ENCODE measurements at regions not wholly inside any gene's neighbourhood (a gene's known extent, or its start where the extent isn't known, plus 50 kb on each side); places are given as distances from the start of the nearest gene placed in this dataset.
"Not testable (repeated sequence)": the region's sequence is repeated elsewhere in the genome, so short reads cannot be mapped to it uniquely, and the experiment has no call there.

- DNase-seq: no peak
Measured at GRCh38 chr20:60788070-60788469, 464.0 kb upstream of the CDH4 start.

- no peak for DNase-seq
Measured at GRCh38 chr20:60789399-60789798, 462.7 kb upstream of the CDH4 start.

- not testable (repeated sequence) for DNase-seq
Measured at GRCh38 chr20:60790339-60790738, 461.7 kb upstream of the CDH4 start.

GRCh38 chr20:60791823-60792222, 460.2 kb upstream of the CDH4 start:
- no peak for DNase-seq

- DNase-seq: no peak
Measured at GRCh38 chr20:60792941-60793340, 459.1 kb upstream of the CDH4 start.

GRCh38 chr20:60794674-60795073, 457.4 kb upstream of the CDH4 start:
- no peak for DNase-seq

- no peak for DNase-seq
Measured at GRCh38 chr20:60795651-60796050, 456.4 kb upstream of the CDH4 start.

- no peak for DNase-seq
Measured at GRCh38 chr20:60800185-60800584, 451.9 kb upstream of the CDH4 start.

- DNase-seq: no peak
Measured at GRCh38 chr20:60802676-60803075, 449.4 kb upstream of the CDH4 start.

GRCh38 chr20:60803335-60804055, 448.6 kb upstream of the CDH4 start:
- DNase-seq: no peak

- no peak for DNase-seq
Measured at GRCh38 chr20:60804240-60804917, 447.7 kb upstream of the CDH4 start.

- DNase-seq: no peak
Measured at GRCh38 chr20:60804918-60805630, 447.0 kb upstream of the CDH4 start.

- no peak for DNase-seq
Measured at GRCh38 chr20:60806354-60806753, 445.7 kb upstream of the CDH4 start.

GRCh38 chr20:60806824-60807223, 445.2 kb upstream of the CDH4 start:
- DNase-seq: no peak

- DNase-seq: no peak
Measured at GRCh38 chr20:60808003-60808672, 443.9 kb upstream of the CDH4 start.

- no peak for DNase-seq
Measured at GRCh38 chr20:60808701-60809100, 443.4 kb upstream of the CDH4 start.

- DNase-seq: no peak
Measured at GRCh38 chr20:60810561-60810960, 441.5 kb upstream of the CDH4 start.

GRCh38 chr20:60812561-60812960, 439.5 kb upstream of the CDH4 start:
- no peak for DNase-seq

GRCh38 chr20:60813066-60813465, 439.0 kb upstream of the CDH4 start:
- no peak for DNase-seq

- DNase-seq: no peak
Measured at GRCh38 chr20:60815656-60816055, 436.4 kb upstream of the CDH4 start.

- DNase-seq: no peak
Measured at GRCh38 chr20:60816901-60817300, 435.2 kb upstream of the CDH4 start.

GRCh38 chr20:60817891-60818290, 434.2 kb upstream of the CDH4 start:
- no peak for DNase-seq

Measured in nucleus accumbens (tissue), 56 donors.